Nephron progenitor cell (in vitro differentiated cells): ENCODE measurements at regions not wholly inside any gene's neighbourhood (a gene's known extent, or its start where the extent isn't known, plus 50 kb on each side); places are given as distances from the start of the nearest gene placed in this dataset.
"Not testable (repeated sequence)": the region's sequence is repeated elsewhere in the genome, so short reads cannot be mapped to it uniquely, and the experiment has no call there.

Source experiments
- DNase-seq: peaks from one replicate; pipeline ENCODE4 v3.0.0; 2021
- H3K27ac Mint-ChIP-seq: 2 replicates; pipeline ENCODE4 v1.8.0; 2021; ENCODE audit warnings: mild to moderate bottlenecking, moderate library complexity, mixed read lengths
- H3K27me3 Mint-ChIP-seq: 2 replicates; pipeline ENCODE4 v1.8.0; 2021; ENCODE audit warnings: mild to moderate bottlenecking, low read depth, mixed read lengths; ENCODE audit not compliant: poor library complexity
- H3K36me3 Mint-ChIP-seq: 2 replicates; pipeline ENCODE4 v1.8.0; 2021; ENCODE audit warnings: low read depth, mixed read lengths
- H3K4me1 Mint-ChIP-seq: 2 replicates; pipeline ENCODE4 v1.8.0; 2021; ENCODE audit warnings: mixed read lengths
- H3K4me3 Mint-ChIP-seq: 2 replicates; pipeline ENCODE4 v1.8.0; 2021; ENCODE audit warnings: mild to moderate bottlenecking, moderate library complexity, mixed read lengths
- H3K9me3 Mint-ChIP-seq: 2 replicates; pipeline ENCODE4 v1.8.0; 2021; ENCODE audit warnings: mild to moderate bottlenecking, moderate library complexity, mixed read lengths
- TF ChIP-seq, protein P1 (sequence below): fragments of 200-600 bp; sonication (generic); IDR thresholded peaks from 2 replicates; pipeline ENCODE4 v1.5.0; 2021; ENCODE audit warnings: antibody characterized with exemption

DNA sequence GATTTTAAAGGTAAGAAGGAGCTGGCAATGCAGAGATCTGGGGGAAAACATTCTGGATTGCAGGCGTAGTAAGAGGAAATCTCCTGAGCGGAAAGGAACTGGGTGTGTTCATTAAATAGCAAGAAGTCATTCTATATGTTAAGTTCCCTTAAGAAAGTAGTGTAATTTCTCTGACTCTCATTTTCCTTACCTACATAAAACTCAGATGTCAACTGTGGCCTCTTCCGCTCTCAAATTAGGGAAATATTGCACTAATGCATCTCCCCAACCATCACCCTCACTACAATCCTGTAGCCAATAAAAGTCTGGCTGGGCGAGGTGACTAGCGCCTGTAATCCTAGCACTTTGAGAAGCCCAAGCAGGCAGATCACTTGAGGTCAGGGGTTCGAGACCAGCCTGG is 89.0 kb upstream of the CDC42EP3 start:
- Mint-ChIP-seq H3K4me3 (no peak overlapping the region), H3K9me3 (peaks cover 10% of the 10 kb centered on the region), H3K4me1 (peaks cover 40% of the 10 kb centered on the region), H3K27ac (no peak overlapping the region), H3K36me3 (no peaks in the 10 kb centered on the region), H3K27me3 (peaks cover 4% of the 10 kb centered on the region)
- TF ChIP-seq, protein P1, sequence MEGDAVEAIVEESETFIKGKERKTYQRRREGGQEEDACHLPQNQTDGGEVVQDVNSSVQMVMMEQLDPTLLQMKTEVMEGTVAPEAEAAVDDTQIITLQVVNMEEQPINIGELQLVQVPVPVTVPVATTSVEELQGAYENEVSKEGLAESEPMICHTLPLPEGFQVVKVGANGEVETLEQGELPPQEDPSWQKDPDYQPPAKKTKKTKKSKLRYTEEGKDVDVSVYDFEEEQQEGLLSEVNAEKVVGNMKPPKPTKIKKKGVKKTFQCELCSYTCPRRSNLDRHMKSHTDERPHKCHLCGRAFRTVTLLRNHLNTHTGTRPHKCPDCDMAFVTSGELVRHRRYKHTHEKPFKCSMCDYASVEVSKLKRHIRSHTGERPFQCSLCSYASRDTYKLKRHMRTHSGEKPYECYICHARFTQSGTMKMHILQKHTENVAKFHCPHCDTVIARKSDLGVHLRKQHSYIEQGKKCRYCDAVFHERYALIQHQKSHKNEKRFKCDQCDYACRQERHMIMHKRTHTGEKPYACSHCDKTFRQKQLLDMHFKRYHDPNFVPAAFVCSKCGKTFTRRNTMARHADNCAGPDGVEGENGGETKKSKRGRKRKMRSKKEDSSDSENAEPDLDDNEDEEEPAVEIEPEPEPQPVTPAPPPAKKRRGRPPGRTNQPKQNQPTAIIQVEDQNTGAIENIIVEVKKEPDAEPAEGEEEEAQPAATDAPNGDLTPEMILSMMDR = no peak
- no peak for DNase-seq

DNA sequence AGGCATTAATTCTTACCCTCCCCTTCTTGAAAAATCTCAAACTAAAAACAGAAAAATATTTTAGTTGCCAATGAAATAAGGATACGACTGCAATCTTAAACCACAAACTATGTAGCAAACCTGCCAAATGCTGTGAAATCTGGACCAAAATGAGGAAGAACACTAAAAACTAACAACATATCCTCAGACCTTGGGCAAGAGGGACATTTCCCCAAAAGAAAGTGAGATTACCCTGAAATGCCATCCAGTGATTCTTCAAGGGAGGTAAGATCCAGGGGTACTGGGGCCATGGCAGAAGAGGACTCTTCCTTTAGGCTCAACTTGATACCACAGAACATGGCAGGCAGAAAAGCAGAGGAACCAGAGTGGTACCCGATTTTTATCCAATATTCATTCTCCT is 90.8 kb upstream of the CDC42EP3 start:
- H3K27me3 Mint-ChIP-seq, H3K36me3 Mint-ChIP-seq, DNase-seq, H3K9me3 Mint-ChIP-seq, H3K27ac Mint-ChIP-seq, H3K4me3 Mint-ChIP-seq: not testable (repeated sequence)
- peaks cover 54% of the 10 kb centered on the region for H3K4me1 Mint-ChIP-seq

DNA sequence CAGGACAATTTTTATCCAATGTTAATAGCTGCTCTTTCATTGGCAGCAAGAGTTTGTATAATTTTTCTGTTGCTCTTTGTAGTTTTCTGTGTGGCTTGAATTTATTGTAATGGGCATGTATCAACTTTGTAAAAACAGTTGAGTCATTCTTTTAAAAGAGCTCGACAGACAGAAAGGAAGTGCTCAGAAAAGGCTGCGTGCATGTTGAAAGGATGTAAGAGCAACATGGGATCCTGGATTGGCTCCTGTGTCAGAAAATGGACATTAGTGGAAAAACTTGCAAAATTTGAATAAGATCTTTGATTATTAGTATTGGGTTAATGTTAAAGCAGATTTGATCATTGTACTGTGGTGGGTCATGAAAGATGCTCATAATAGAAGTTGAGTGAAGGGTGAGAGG is 93.3 kb upstream of the CDC42EP3 start:
- TF ChIP-seq, protein P1 = no peak
- Mint-ChIP-seq H3K4me3 (no peak overlapping the region), H3K27me3 (peaks cover 4% of the 10 kb centered on the region), H3K4me1 (peaks cover 45% of the 10 kb centered on the region), H3K9me3 (peaks cover 14% of the 10 kb centered on the region), H3K36me3 (no peaks in the 10 kb centered on the region), H3K27ac (peak overlapping the region; percentile 7)
- DNase-seq = no peak

DNA sequence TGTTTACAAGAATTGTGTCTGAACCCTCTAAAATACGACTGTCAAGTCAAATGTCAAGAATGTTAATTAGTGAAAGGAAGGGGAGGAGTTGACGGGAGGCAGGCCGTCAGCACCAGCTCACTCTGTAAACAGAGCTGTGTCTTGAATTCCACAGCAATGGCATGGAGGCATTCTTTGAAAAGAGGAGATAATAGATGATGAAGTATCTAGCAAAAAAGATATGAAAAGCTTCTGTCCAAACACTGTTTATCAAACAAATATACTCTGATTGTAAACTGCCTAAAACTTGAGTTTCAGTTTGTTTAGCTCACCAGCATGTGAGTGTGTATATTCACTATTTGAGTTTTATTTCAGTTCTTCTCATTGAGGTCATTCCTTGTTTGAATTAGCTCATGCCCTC is 94.7 kb upstream of the CDC42EP3 start:
- peaks cover 44% of the 10 kb centered on the region for H3K4me1 Mint-ChIP-seq
- no peaks in the 10 kb centered on the region for H3K36me3 Mint-ChIP-seq
- TF ChIP-seq, protein P1 = no peak
- peak overlapping the region; percentile 91 for H3K27ac Mint-ChIP-seq
- H3K27me3 Mint-ChIP-seq = peaks cover 5% of the 10 kb centered on the region
- H3K9me3 Mint-ChIP-seq = peaks cover 20% of the 10 kb centered on the region
- no peak for DNase-seq
- H3K4me3 Mint-ChIP-seq = peak overlapping the region; percentile 5

DNA sequence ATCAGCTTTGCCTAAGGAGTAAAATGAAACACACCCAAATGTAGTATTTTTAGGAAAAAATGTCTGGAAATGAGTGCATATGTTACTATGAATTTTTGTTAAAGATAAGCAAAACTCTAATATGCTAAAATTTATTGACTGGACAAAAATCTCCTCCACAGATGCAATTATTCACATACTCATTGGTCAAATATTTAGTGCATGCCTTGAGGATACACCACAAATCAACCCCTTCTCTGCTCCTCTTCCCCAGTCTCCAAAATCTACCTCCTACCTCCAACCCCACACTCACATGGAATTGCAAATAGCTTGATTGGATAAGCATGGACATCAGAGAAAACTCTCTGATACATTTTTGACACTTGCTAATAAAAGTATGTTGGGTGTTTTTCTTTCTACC is 95.6 kb upstream of the CDC42EP3 start:
- H3K4me1 Mint-ChIP-seq = peaks cover 44% of the 10 kb centered on the region
- no peak for DNase-seq
- no peak overlapping the region for H3K27ac Mint-ChIP-seq
- no peak overlapping the region for H3K4me3 Mint-ChIP-seq
- H3K27me3 Mint-ChIP-seq = peaks cover 3% of the 10 kb centered on the region
- TF ChIP-seq, protein P1 = no peak
- no peaks in the 10 kb centered on the region for H3K36me3 Mint-ChIP-seq
- H3K9me3 Mint-ChIP-seq = peaks cover 23% of the 10 kb centered on the region

DNA sequence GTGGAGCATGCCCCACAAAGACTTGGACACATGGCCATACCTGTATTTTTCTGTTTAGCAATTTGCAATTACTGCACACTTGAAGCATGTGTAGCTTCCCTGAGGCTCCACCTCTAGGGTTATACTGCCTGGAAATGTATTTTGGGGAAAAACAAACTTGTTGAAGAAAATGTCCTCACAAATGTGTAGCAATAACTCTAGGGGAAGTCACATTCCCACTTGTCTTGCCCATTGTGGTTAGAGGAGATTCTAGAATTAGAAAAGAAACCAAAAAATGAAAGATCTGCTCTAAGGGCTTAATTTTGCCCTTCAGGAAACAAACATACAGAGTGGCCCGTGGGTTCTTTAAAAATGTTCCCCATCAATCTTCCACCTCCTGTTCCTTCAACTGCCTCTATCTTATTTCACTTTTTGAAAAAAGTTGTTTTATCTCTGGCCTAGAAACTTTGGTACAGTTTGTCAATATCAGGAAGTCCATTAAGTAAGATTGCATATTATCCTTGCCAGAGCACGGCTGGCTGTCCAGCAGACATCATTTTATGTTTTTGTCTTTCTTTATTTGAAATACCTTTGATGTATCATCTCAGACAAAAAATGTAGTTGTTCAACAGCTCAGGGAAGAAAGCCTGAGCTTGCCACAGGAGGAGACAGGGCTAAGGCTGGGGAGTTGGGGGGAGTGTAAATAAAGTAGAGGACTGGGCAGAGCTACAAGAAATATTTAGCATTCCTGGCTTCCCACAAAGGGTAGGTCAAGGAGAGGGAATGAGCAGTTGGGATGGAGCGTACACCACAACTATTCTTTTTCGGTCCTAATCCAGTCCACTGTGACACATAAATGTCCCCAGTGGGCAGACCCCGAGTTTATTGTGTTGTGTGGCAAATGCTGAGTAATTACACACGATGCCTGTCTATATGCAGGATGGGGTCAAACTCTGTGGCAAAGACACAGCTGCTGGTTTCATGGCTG is 96.8 kb upstream of the CDC42EP3 start:
- DNase-seq = no peak
- H3K4me1 Mint-ChIP-seq = peaks cover 47% of the 10 kb centered on the region
- H3K27me3 Mint-ChIP-seq = peaks cover 5% of the 10 kb centered on the region
- no peaks in the 10 kb centered on the region for H3K36me3 Mint-ChIP-seq
- H3K4me3 Mint-ChIP-seq = no peak overlapping the region
- TF ChIP-seq, protein P1 = no peak
- peaks cover 17% of the 10 kb centered on the region for H3K9me3 Mint-ChIP-seq
- H3K27ac Mint-ChIP-seq = peak overlapping the region; percentile 4
